ENCODE measurements at regions not wholly inside any gene's neighbourhood (a gene's known extent, or its start where the extent isn't known, plus 50 kb on each side); places are given as distances from the start of the nearest gene placed in this dataset.

DNA sequence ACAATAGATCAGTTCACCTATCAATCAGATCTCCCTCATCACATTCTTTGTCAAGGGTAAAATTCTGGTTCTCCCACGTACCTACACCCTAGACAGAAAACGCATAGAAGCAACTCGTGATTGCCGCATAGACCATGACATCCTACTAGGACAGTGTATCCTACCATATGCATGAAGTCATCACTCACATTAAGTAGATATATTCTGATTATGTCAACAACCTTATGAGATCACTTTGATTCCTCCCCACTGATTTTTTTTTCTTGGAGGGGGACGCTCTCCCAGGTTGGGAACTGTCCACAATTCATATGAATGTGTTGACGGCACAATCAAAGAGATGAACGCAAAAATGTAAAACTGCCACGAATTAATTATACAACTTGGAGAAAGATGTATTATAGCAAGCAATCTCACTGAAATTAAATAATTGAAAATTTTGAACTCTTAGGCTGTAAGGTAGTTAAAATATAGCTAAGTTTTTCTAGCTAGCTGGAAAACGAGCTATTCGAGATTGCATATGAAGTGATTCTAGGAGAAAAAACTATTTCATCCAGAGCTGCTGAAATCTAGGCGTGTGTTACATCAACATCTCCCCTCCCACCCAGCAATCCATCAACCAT is 82.5 kb upstream of the CCDC28A start:
- no peak for TF ChIP-seq CHD2 (IDR thresholded peaks at IDR 0.05; ENCODE audit: low read length)
- TF ChIP-seq JUND (IDR thresholded peaks at IDR 0.05; ENCODE audit: low read length), result no peak
- TF ChIP-seq JUN (IDR thresholded peaks at IDR 0.05; ENCODE audit: low read depth, low read length), result no peak
- TF ChIP-seq BRCA1 (IDR thresholded peaks at IDR 0.05; ENCODE audit: low read depth, low read length), result no peak
- TF ChIP-seq, protein P1, sequence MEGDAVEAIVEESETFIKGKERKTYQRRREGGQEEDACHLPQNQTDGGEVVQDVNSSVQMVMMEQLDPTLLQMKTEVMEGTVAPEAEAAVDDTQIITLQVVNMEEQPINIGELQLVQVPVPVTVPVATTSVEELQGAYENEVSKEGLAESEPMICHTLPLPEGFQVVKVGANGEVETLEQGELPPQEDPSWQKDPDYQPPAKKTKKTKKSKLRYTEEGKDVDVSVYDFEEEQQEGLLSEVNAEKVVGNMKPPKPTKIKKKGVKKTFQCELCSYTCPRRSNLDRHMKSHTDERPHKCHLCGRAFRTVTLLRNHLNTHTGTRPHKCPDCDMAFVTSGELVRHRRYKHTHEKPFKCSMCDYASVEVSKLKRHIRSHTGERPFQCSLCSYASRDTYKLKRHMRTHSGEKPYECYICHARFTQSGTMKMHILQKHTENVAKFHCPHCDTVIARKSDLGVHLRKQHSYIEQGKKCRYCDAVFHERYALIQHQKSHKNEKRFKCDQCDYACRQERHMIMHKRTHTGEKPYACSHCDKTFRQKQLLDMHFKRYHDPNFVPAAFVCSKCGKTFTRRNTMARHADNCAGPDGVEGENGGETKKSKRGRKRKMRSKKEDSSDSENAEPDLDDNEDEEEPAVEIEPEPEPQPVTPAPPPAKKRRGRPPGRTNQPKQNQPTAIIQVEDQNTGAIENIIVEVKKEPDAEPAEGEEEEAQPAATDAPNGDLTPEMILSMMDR (IDR thresholded peaks at IDR 0.05; ENCODE audit: control extremely low read depth in 1 of 3, insufficient read depth in 1 of 3, low read depth in 1 of 3, low read length in 3 of 3), result no peak
- no peak for TF ChIP-seq SIRT6 (IDR thresholded peaks at IDR 0.05; ENCODE audit: low read length)
- TF ChIP-seq SIN3A (conservative IDR thresholded peaks at IDR 0.05 in 1 of 2, IDR thresholded peaks at IDR 0.05 in 1 of 2; ENCODE audit: low read depth in 1 of 2, low read length in 2 of 2), result no peak
- TF ChIP-seq POLR2A (IDR thresholded peaks at IDR 0.05; ENCODE audit: control extremely low read depth in 1 of 2, low read depth in 2 of 2, low read length in 2 of 2), result no peak
